HepG2 (cell line): ENCODE measurements at regions not wholly inside any gene's neighbourhood (a gene's known extent, or its start where the extent isn't known, plus 50 kb on each side); places are given as distances from the start of the nearest gene placed in this dataset.
A peak's percentile ranks its signal among the peaks of the same experiment; 100 is the strongest.

Source experiments
- FOXP1 ChIP-seq, 2 experiments: fragments of 450-650 bp in 1 of 2; IDR thresholded peaks; 2 replicates each; pipeline ENCODE4 v1.6.1; 2017 to 2018; ENCODE audit warnings: antibody characterized with exemption in 1 of 2
- HDAC1 ChIP-seq: sonication (generic); formaldehyde crosslinking; IDR thresholded peaks from 2 replicates; pipeline ENCODE4 v1.5.1; 2020; ENCODE audit warnings: mild to moderate bottlenecking, missing genetic modification reagents
- MAFF ChIP-seq: IDR thresholded peaks from 2 replicates; pipeline ENCODE4 v1.6.1; 2011; ENCODE audit warnings: low read depth, low read length, improper control_type of control experiment
- NFE2 ChIP-seq: sonication (generic); formaldehyde crosslinking; IDR thresholded peaks from 2 replicates; pipeline ENCODE4 v1.4.0; 2020; ENCODE audit warnings: missing genetic modification reagents
- PHF8 ChIP-seq: sonication (generic); formaldehyde crosslinking; IDR thresholded peaks from 2 replicates; pipeline ENCODE4 v1.5.0; 2020; ENCODE audit warnings: missing genetic modification reagents
- RAD51 ChIP-seq: fragments of 450-650 bp; IDR thresholded peaks from 2 replicates; pipeline ENCODE4 v1.6.1; 2016; ENCODE audit warnings: borderline replicate concordance
- SMC3 ChIP-seq: IDR thresholded peaks from 2 replicates; pipeline ENCODE4 v1.6.1; 2011; ENCODE audit warnings: low read length, improper control_type of control experiment
- SRF ChIP-seq: IDR thresholded peaks from 2 replicates; pipeline ENCODE4 v1.6.1; 2011; ENCODE audit warnings: mild to moderate bottlenecking, low read depth, low read length, moderate library complexity
- SRY ChIP-seq: sonication (generic); formaldehyde crosslinking; IDR thresholded peaks from 2 replicates; pipeline ENCODE4 v1.8.0; 2022; ENCODE audit warnings: mild to moderate bottlenecking, missing genetic modification reagents
- ZNF333 ChIP-seq: sonication (generic); formaldehyde crosslinking; IDR thresholded peaks from 2 replicates; pipeline ENCODE4 v1.4.0; 2020; ENCODE audit warnings: mild to moderate bottlenecking, missing genetic modification reagents, borderline replicate concordance
- ZNF510 ChIP-seq: sonication (generic); formaldehyde crosslinking; IDR thresholded peaks from 2 replicates; pipeline ENCODE4 v1.4.0; 2020; ENCODE audit warnings: low read depth, mild to moderate bottlenecking, missing genetic modification reagents
- ZNF883 ChIP-seq: sonication (generic); formaldehyde crosslinking; IDR thresholded peaks from 2 replicates; pipeline ENCODE4 v1.5.1; 2020; ENCODE audit warnings: mild to moderate bottlenecking, missing genetic modification reagents; ENCODE audit errors: not compliant biosample characterization
- TF ChIP-seq, protein P1 (sequence below): sonication (generic); formaldehyde crosslinking; IDR thresholded peaks from 2 replicates; pipeline ENCODE4 v1.4.0; 2020; ENCODE audit warnings: missing genetic modification reagents
- TF ChIP-seq, protein P2 (sequence below): sonication (generic); formaldehyde crosslinking; IDR thresholded peaks from 2 replicates; pipeline ENCODE4 v1.8.0; 2022; ENCODE audit warnings: missing genetic modification reagents, low read depth, mild to moderate bottlenecking, borderline replicate concordance
- TF ChIP-seq, protein P3 (sequence below): sonication (generic); formaldehyde crosslinking; IDR thresholded peaks from 2 replicates; pipeline ENCODE4 v1.8.1; 2023; ENCODE audit warnings: mild to moderate bottlenecking, missing genetic modification reagents, borderline replicate concordance
- TF ChIP-seq, protein P4 (sequence below): sonication (generic); formaldehyde crosslinking; IDR thresholded peaks from 2 replicates; pipeline ENCODE4 v1.5.1; 2020; ENCODE audit warnings: mild to moderate bottlenecking, missing genetic modification reagents, borderline replicate concordance
- TF ChIP-seq, protein P5 (sequence below): IDR thresholded peaks from 2 replicates; pipeline ENCODE4 v1.6.1; 2016; ENCODE audit warnings: mild to moderate bottlenecking, missing biosample characterization, missing genetic modification reagents
- TF ChIP-seq, protein P6 (sequence below): sonication (generic); formaldehyde crosslinking; IDR thresholded peaks from 2 replicates; pipeline ENCODE4 v1.4.0; 2020; ENCODE audit warnings: mild to moderate bottlenecking, missing genetic modification reagents, borderline replicate concordance
- TF ChIP-seq, protein P7 (sequence below): IDR thresholded peaks from 2 replicates; pipeline ENCODE4 v1.6.1; 2016; ENCODE audit warnings: missing biosample characterization, missing genetic modification reagents, low read depth
- TF ChIP-seq, protein P8 (sequence below): sonication (generic); formaldehyde crosslinking; IDR thresholded peaks from 2 replicates; pipeline ENCODE4 v1.4.0; 2020; ENCODE audit warnings: missing genetic modification reagents

DNA sequence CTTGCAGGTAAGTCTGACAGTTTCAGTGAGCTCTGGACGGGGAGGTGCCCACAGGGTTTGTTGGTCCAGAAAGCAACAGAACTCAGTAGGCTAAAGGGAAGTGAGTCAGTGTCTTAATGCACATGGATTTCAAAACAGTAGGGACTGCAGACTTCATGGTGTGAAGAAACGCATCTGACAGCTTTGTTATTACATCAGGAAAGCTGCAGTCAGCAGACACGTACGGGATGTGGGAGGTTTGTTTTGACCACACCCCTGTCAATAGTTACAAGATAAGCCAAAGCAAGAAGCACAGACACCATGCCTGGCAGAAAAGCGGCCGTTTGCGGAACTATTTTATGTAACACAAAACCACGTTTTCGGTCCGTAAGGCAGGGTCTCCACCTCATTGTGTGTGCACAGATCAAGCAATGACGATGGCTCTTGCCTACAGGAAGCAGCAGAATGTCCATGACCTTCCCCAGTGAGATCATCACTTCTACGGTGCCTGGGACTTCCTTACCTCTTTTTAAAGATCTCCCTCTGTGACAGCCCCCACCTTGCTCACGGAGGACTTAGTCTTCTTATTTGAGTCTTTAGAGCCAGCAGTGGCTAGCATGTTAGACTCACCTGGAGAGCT is 58.2 kb upstream of the FTH1 start (continued):
- no peak for TF ChIP-seq ZNF883 (CRISPR knock-in tag)
- peak; percentile 76 for TF ChIP-seq MAFF
- TF ChIP-seq, protein P1, sequence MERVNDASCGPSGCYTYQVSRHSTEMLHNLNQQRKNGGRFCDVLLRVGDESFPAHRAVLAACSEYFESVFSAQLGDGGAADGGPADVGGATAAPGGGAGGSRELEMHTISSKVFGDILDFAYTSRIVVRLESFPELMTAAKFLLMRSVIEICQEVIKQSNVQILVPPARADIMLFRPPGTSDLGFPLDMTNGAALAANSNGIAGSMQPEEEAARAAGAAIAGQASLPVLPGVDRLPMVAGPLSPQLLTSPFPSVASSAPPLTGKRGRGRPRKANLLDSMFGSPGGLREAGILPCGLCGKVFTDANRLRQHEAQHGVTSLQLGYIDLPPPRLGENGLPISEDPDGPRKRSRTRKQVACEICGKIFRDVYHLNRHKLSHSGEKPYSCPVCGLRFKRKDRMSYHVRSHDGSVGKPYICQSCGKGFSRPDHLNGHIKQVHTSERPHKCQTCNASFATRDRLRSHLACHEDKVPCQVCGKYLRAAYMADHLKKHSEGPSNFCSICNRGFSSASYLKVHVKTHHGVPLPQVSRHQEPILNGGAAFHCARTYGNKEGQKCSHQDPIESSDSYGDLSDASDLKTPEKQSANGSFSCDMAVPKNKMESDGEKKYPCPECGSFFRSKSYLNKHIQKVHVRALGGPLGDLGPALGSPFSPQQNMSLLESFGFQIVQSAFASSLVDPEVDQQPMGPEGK (CRISPR knock-in tag): peak; percentile 15; the same call in 1 of the 2 replicates
- TF ChIP-seq, protein P2, sequence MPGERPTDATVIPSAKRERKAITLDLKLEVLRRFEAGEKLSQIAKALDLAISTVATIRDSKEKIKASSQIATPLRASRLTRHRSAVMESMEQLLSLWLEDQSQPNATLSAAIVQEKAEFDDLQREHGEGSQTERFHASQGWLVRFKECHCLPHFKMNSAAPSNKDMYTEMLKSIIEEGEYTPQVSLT (CRISPR knock-in tag): no peak
- TF ChIP-seq, protein P3, sequence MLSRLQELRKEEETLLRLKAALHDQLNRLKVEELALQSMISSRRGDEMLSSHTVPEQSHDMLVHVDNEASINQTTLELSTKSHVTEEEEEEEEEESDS (CRISPR knock-in tag): no peak
- TF ChIP-seq, protein P4, sequence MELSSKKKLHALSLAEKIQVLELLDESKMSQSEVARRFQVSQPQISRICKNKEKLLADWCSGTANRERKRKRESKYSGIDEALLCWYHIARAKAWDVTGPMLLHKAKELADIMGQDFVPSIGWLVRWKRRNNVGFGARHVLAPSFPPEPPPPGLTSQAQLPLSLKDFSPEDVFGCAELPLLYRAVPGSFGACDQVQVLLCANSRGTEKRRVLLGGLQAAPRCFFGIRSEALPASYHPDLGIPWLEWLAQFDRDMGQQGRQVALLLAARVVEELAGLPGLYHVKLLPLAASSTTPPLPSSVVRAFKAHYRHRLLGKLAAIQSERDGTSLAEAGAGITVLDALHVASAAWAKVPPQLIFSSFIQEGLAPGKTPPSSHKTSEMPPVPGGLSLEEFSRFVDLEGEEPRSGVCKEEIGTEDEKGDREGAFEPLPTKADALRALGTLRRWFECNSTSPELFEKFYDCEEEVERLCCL (CRISPR knock-in tag): no peak
- no peak for TF ChIP-seq RAD51
- no peak for TF ChIP-seq SRY (CRISPR knock-in tag)
- TF ChIP-seq, protein P5, sequence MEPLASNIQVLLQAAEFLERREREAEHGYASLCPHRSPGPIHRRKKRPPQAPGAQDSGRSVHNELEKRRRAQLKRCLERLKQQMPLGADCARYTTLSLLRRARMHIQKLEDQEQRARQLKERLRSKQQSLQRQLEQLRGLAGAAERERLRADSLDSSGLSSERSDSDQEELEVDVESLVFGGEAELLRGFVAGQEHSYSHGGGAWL (CRISPR knock-in tag): peak; percentile 37; the same call in 1 of the 2 replicates
- TF ChIP-seq SRF: no peak
- no peak for TF ChIP-seq SMC3
- TF ChIP-seq, protein P6, sequence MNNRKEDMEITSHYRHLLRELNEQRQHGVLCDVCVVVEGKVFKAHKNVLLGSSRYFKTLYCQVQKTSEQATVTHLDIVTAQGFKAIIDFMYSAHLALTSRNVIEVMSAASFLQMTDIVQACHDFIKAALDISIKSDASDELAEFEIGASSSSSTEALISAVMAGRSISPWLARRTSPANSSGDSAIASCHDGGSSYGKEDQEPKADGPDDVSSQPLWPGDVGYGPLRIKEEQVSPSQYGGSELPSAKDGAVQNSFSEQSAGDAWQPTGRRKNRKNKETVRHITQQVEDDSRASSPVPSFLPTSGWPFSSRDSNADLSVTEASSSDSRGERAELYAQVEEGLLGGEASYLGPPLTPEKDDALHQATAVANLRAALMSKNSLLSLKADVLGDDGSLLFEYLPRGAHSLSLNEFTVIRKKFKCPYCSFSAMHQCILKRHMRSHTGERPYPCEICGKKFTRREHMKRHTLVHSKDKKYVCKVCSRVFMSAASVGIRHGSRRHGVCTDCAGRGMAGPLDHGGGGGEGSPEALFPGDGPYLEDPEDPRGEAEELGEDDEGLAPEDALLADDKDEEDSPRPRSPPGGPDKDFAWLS: no peak
- TF ChIP-seq, protein P7, sequence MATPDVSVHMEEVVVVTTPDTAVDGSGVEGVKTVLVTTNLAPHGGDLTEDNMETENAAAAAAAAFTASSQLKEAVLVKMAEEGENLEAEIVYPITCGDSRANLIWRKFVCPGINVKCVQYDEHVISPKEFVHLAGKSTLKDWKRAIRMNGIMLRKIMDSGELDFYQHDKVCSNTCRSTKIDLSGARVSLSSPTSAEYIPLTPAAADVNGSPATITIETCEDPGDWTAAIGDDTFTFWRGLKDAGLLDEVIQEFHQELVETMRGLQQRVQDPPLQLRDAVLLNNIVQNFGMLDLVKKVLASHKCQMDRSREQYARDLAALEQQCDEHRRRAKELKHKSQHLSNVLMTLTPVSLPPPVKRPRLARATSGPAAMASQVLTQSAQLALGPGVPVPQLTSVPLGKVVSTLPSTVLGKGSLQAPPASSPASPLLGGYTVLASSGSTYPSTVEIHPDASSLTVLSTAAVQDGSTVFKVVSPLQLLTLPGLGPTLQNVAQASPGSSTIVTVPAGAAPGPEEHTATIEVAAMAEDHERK (CRISPR knock-in tag): no peak
- no peak for TF ChIP-seq ZNF333 (CRISPR knock-in tag)
- TF ChIP-seq HDAC1 (CRISPR knock-in tag): peak; percentile 74
- 0 out of 2 replicates have a peak, but pooled peaks have one; percentile 26 for TF ChIP-seq PHF8 (CRISPR knock-in tag)
- TF ChIP-seq ZNF510: no peak
- no peak for TF ChIP-seq NFE2 (CRISPR knock-in tag)
- TF ChIP-seq FOXP1 (IDR thresholded peaks at IDR 0.05): no peak
- peak; percentile 87 for TF ChIP-seq FOXP1 (CRISPR knock-in tag; IDR thresholded peaks at IDR 0.05)
- TF ChIP-seq, protein P8, sequence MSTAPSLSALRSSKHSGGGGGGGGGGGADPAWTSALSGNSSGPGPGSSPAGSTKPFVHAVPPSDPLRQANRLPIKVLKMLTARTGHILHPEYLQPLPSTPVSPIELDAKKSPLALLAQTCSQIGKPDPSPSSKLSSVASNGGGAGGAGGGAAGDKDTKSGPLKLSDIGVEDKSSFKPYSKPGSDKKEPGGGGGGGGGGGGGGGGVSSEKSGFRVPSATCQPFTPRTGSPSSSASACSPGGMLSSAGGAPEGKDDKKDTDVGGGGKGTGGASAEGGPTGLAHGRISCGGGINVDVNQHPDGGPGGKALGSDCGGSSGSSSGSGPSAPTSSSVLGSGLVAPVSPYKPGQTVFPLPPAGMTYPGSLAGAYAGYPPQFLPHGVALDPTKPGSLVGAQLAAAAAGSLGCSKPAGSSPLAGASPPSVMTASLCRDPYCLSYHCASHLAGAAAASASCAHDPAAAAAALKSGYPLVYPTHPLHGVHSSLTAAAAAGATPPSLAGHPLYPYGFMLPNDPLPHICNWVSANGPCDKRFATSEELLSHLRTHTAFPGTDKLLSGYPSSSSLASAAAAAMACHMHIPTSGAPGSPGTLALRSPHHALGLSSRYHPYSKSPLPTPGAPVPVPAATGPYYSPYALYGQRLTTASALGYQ: no peak
